ENCODE measurements at regions not wholly inside any gene's neighbourhood (a gene's known extent, or its start where the extent isn't known, plus 50 kb on each side); places are given as distances from the start of the nearest gene placed in this dataset.

- TF ChIP-seq CTCF (conservative IDR thresholded peaks at IDR 0.05; ENCODE audit: low read length) = no peak
- TF ChIP-seq EZH2phosphoT487 (IDR thresholded peaks at IDR 0.05; ENCODE audit: borderline replicate concordance, low read depth, low read length) = no peak
These were observed 68.9 kb upstream of the VGLL4 start for GRCh38 chr3:11712646-11713045.

Measured in OCI-LY7 (cell line).